Bronchial epithelial cell (primary cell): ENCODE measurements at regions not wholly inside any gene's neighbourhood (a gene's known extent, or its start where the extent isn't known, plus 50 kb on each side); places are given as distances from the start of the nearest gene placed in this dataset.
A peak's percentile ranks its signal among the peaks of the same experiment; 100 is the strongest.

Experiments used
- DNase-seq: peaks from one replicate; pipeline ENCODE4 v3.0.0-alpha.2; 2010; ENCODE audit warnings: low read depth
- FAIRE-seq: peaks from 2 replicates; lab custom pipeline; 2011; peaks lifted over from hg19 to GRCh38; lab: Jason Lieb, UNC
- H3K27me3 ChIP-seq: 2 replicates; pipeline ENCODE4 v1.5.1; 2011; ENCODE audit warnings: low read length; ENCODE audit not compliant: control insufficient read depth, insufficient read depth
- H3K36me3 ChIP-seq: 2 replicates; pipeline ENCODE4 v1.5.1; 2011; ENCODE audit warnings: low read length; ENCODE audit not compliant: control insufficient read depth, insufficient read depth
- H3K4me3 ChIP-seq: 2 replicates; pipeline ENCODE4 v1.5.1; 2011; ENCODE audit warnings: mild to moderate bottlenecking, low read depth, low read length, control low read depth
- CTCF ChIP-seq: IDR thresholded peaks from 2 replicates; pipeline ENCODE4 v1.5.1; 2011; ENCODE audit warnings: mild to moderate bottlenecking, moderate library complexity, low read length, control low read depth, inconsistent platforms; ENCODE audit not compliant: insufficient read depth, severe bottlenecking

DNA sequence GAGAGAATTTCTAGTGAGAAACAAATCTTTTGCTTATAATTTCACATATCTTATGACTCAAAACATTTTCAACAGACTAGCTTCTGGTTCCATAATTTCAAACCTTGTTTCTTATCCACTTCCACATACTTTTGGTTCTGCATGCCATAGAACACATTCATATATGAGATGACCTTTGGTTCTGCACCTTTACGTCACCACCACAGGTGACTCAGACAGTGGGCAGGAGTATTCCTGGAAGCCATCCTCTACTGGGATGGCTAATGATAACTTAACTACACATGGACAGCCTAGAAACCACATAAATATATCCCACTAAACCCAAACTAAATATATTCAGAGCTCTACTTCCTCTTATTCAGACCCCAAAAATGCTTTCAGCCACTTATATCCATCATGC lies 133.3 kb downstream of the DCK start:
- no peak overlapping the region for H3K4me3 ChIP-seq
- H3K36me3 ChIP-seq, result no peaks in the 10 kb centered on the region
- no peak for TF ChIP-seq CTCF
- H3K27me3 ChIP-seq, result no peaks in the 10 kb centered on the region
- FAIRE-seq, result no peak
- DNase-seq, result peak; percentile 87

DNA sequence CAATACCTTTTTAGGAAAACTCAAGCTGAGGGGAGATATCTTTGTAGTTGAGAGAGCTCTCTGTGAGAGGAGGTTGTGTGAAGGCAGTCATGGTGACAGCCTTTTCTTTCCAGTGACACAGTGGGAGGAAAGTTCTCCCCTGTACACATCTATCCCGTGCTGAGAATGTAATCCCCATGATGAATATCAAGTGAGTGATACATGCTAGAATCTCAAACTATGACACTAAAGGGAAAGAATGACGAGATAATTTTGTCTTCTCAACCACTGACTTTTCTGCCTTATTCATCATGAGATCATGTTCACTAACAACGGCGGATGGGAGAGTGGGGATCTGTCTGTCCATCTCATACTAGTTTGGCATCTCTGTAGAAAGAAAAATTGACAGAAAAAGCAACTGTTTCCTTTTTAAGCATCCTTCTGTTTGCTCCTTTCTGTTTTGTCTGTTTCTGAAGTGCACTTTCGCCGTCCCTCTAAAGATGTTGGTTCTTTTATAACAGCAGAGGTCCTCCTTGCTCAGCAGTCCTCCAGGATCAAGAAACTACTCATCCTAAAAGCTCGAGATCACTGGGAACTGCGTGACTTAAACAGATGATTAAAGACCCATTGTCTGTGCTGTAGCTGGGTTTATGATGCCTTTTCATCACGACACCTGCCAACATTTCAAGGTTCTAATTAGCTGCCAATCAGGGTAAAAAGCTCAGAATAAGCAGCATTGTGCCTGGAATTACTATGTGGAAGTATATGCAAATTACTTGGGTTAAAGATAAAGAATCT lies 137.6 kb downstream of the DCK start:
- FAIRE-seq, result no peak

DNA sequence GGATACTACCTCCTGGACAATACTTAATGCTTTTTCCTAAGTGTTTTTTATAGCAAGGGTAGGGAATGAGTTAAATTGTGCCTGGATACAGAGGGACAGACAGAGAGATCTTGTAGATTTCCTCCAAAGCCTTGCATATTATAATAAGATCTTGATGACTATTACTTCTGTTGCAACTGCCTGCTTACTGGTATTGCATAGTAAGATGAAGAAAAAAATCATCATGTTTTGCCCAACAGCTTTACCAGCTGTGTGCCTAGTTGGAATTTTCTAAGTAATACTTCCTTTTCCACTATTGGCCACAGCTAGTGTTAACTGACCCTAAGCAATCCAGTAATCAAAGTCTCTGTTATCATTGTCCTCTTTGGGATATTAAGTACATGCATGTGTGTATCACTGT lies 139.0 kb downstream of the DCK start:
- no peak for TF ChIP-seq CTCF
- Histone ChIP-seq H3K36me3 (no peaks in the 10 kb centered on the region), H3K27me3 (no peaks in the 10 kb centered on the region), H3K4me3 (no peak overlapping the region)
- no peak for FAIRE-seq
- DNase-seq, result no peak

More for the DNA sequence above, 137.6 kb downstream of the DCK start:
- H3K27me3 ChIP-seq, result no peaks in the 10 kb centered on the region
- no peaks in the 10 kb centered on the region for H3K36me3 ChIP-seq
- peak; percentile 27 for DNase-seq
- TF ChIP-seq CTCF, result no peak
- no peak overlapping the region for H3K4me3 ChIP-seq

DNA sequence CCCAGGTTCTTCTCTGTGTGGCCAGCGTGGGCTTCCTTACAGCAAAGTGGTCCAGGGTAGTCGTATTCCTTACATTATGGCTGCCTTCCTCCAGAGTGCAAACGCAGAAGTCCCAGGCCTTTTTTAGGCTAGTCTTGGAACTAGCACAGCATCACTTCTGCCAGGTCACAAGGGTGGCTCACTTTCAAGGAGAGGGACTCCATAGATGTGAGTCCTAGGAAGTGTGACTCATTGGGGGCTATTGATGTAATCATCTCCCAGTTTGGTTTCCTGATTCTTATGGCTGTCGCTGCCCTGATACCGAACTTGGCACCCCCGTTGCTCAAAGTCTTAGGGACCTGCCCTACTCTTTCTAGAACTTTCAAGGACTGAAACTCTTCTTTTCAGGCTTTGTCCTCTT lies 140.0 kb downstream of the DCK start:
- no peak overlapping the region for H3K4me3 ChIP-seq
- TF ChIP-seq CTCF, result no peak
- H3K27me3 ChIP-seq, result no peaks in the 10 kb centered on the region
- DNase-seq (no peak), FAIRE-seq (no peak)
- H3K36me3 ChIP-seq, result no peaks in the 10 kb centered on the region

DNA sequence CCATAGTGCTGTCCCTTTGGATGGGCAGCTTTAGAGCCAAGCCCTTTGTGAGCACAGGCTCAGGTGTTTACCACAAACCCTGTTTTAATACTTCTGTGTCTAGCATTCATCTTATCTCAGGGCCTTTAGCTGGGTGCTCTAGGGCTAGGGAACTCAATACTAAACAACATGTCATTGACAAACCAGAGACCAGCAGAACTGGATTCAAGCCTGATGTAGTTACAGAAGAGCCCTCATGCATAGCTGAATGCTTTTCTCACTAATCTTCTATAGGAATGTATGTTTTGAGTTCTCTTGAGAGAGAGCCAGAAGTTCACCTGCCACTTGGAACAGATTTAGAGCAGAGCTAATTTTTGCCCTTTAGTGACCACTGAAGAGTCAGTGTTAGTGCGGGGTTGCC lies 142.6 kb downstream of the DCK start:
- FAIRE-seq, result no peak
- TF ChIP-seq CTCF, result no peak
- Histone ChIP-seq H3K27me3 (no peaks in the 10 kb centered on the region), H3K4me3 (no peak overlapping the region), H3K36me3 (no peaks in the 10 kb centered on the region)
- no peak for DNase-seq
